Stomach (tissue), 8 donors: ENCODE measurements at regions not wholly inside any gene's neighbourhood (a gene's known extent, or its start where the extent isn't known, plus 50 kb on each side); places are given as distances from the start of the nearest gene placed in this dataset.
"Not testable (repeated sequence)": the region's sequence is repeated elsewhere in the genome, so short reads cannot be mapped to it uniquely, and the experiment has no call there.

Source experiments
- DNase-seq, 2 donors: peaks; one replicate each; pipeline versions ENCODE4 v3.0.0 to v3.0.0-alpha.2; 2013 to 2019
- H3K27ac ChIP-seq, 5 donors: fragments of 200-600 bp in 4 of 5; sonication (generic) in 4 of 5; one replicate each; pipeline ENCODE4 v1.5.1; 2013 to 2019; ENCODE audit warnings: mild to moderate bottlenecking in 1 of 5, moderate library complexity in 1 of 5
- H3K27me3 ChIP-seq, 3 donors: fragments of 200-600 bp; sonication (generic); one replicate each; pipeline ENCODE4 v1.5.1; 2017 to 2019; ENCODE audit warnings: mixed run types in 1 of 3
- H3K36me3 ChIP-seq, 4 donors: fragments of 200-600 bp; sonication (generic); 1 replicate in 3 of 4; 2 replicates in 1 of 4; pipeline ENCODE4 v1.5.1; 2016 to 2019
- H3K4me1 ChIP-seq, 4 donors: fragments of 200-600 bp; sonication (generic); one replicate each; pipeline ENCODE4 v1.5.1; 2016 to 2019
- H3K4me3 ChIP-seq, 4 donors: fragments of 200-600 bp; sonication (generic) in 3 of 4; one replicate each; pipeline ENCODE4 v1.5.1; 2016 to 2019; ENCODE audit warnings: mild to moderate bottlenecking in 1 of 4
- H3K9me3 ChIP-seq, 4 donors: fragments of 200-600 bp; sonication (generic); one replicate each; pipeline ENCODE4 v1.5.1; 2016 to 2019
- EP300 ChIP-seq: sonication (generic); formaldehyde crosslinking; IDR thresholded peaks from one replicate; pipeline ENCODE4 v1.6.1; 2017; ENCODE audit warnings: antibody characterized with exemption
- POLR2A ChIP-seq, 4 donors: fragments of 450-650 bp; IDR thresholded peaks; one replicate each; pipeline ENCODE4 v1.6.1; 2016; ENCODE audit warnings: antibody characterized with exemption in 4 of 4, control low read depth in 2 of 4, mild to moderate bottlenecking in 1 of 4, moderate library complexity in 1 of 4
- POLR2AphosphoS5 ChIP-seq, 3 donors: sonication (generic); formaldehyde crosslinking; IDR thresholded peaks; one replicate each; pipeline ENCODE4 v1.6.1; 2016; ENCODE audit warnings: antibody characterized with exemption in 3 of 3
- WGBS, 5 donors: extraction: QIAGEN DNeasy Blood & Tissue Kit in 3 of 5; methylation state at CpG; one replicate each; pipeline versions ENCODE4 v1.1.5 to v1.1.7; 2013 to 2018; 5-methylcytosine and 5-hydroxymethylcytosine counted together
- intact Hi-C: fragments of 100-400 bp; cut with DNase I; formaldehyde crosslinking; loops from one replicate; pipeline ENCODE4 v1.15.1; 2023; ENCODE audit warnings: low total_unique reads
- TF ChIP-seq, protein P1 (sequence below), 7 experiments: fragments of 450-650 bp in 4 of 7; fragments of 200-600 bp in 3 of 7; sonication (generic) in 3 of 7; IDR thresholded peaks; one replicate each; pipeline ENCODE4 v1.5.1; 2016 to 2019; ENCODE audit warnings: antibody characterized with exemption in 7 of 7, control low read depth in 2 of 7, mild to moderate bottlenecking in 1 of 7
- donor health status: healthy with polysubstance abuse.
- donor health status: Bipolar disorder and iron deficiency.
- donor health status: healthy.

DNA sequence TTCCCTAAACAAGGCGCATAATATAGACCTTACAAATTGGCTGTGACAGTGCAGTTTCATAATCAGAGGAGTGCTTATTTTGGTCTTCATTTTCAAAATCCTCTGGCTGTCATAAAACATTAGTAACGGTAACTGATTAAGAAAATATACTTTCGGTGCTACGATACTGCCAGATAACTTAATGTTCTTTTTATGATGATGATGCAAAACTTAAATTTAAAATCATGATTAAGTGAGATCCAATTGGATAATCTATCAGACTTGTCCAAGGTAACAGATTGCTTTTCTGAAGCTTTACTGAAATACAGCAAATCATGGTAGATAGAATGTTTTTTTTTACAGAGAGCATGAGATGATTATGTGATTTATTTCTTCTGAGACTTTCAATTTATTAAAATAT, 364.2 kb upstream of the CNTN3 start:
- 90 to 94% (median 93%) methylated on average over 4 of the region's 4 CpGs for WGBS, 5 donors
- H3K27me3 ChIP-seq, result no peaks in the 10 kb centered on the region
- H3K4me1 ChIP-seq, result no peaks in the 10 kb centered on the region
- H3K36me3 ChIP-seq, result no peaks in the 10 kb centered on the region
- DNase-seq, result no peak
- no peak overlapping the region for H3K27ac ChIP-seq
- TF ChIP-seq POLR2AphosphoS5 (IDR thresholded peaks at IDR 0.05), result no peak
- no peak for TF ChIP-seq POLR2A (IDR thresholded peaks at IDR 0.05)
- TF ChIP-seq, protein P1, sequence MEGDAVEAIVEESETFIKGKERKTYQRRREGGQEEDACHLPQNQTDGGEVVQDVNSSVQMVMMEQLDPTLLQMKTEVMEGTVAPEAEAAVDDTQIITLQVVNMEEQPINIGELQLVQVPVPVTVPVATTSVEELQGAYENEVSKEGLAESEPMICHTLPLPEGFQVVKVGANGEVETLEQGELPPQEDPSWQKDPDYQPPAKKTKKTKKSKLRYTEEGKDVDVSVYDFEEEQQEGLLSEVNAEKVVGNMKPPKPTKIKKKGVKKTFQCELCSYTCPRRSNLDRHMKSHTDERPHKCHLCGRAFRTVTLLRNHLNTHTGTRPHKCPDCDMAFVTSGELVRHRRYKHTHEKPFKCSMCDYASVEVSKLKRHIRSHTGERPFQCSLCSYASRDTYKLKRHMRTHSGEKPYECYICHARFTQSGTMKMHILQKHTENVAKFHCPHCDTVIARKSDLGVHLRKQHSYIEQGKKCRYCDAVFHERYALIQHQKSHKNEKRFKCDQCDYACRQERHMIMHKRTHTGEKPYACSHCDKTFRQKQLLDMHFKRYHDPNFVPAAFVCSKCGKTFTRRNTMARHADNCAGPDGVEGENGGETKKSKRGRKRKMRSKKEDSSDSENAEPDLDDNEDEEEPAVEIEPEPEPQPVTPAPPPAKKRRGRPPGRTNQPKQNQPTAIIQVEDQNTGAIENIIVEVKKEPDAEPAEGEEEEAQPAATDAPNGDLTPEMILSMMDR (IDR thresholded peaks at IDR 0.05), result no peak
- no peak for TF ChIP-seq EP300
- intact Hi-C loops, result no loop called here
- H3K4me3 ChIP-seq, result no peak overlapping the region
- peaks cover 0 to 3% (median 0%) of the 10 kb centered on the region in 4 donors for H3K9me3 ChIP-seq

DNA sequence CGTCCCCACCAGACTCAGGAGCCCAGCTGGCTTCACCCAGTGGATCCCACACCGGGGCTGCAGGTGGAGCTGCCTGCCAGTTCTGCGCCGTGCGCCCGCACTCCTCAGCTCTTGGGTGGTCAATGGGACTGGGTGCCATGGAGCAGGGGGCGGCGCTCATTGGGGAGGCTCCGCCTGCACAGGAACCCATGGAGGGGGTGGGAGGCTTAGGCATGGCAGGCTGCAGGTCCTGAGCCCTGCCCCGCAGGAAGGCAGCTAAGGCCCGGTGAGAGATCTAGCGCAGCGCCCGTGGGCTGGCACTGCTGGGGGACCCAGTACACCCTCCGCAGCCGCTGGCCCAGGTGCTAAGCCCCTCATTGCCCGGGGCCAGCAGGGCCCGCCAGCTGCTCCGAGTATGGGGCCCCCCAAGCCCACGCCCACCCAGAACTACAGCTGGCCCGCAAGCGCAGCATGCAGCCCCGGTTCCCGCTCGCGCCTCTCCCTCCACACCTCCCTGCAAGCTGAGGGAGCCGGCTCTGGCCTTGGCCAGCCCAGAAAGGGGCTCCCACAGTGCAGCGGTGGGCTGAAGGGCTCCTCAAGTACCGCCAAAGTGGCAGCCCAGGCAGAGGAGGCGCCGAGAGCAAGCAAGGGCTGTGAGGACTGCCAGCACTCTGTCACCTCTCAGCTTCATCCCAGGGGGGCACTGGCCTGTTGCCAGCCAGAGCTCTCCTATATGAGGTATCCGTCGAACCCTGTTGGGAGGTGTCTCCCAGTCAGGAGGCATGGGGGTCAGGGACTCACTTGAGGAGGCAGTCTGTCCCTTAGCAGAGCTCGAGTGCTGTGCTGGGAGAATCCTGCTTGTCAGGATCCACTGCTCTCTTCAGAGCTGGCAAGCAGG, 370.8 kb upstream of the CNTN3 start:
- H3K36me3 ChIP-seq, H3K27ac ChIP-seq, H3K27me3 ChIP-seq, H3K4me3 ChIP-seq, DNase-seq, H3K4me1 ChIP-seq, intact Hi-C loops, H3K9me3 ChIP-seq: not testable (repeated sequence)
- WGBS, 5 donors, result 60 to 94% (median 90%) methylated on average over 3 to 34 of the region's 34 CpGs

DNA sequence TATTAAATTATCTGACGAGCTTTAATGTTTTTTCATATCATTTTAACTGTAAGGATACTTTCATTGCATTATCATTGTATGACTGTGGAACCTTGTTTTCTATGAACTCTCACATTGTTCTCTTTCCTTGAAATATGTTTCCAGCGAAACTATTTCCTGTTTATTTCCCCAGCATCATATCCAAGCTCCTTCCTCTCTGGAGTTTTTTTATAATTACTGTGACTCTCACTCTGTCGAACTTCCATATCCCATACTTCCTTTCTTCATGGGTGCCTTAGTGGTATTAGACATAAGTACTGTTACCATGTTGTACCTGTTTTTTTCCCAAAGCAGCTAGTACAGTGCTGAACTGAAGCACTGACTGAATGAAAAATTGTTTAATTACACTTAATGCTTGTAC, 373.6 kb upstream of the CNTN3 start:
- intact Hi-C loops, result no loop called here

DNA sequence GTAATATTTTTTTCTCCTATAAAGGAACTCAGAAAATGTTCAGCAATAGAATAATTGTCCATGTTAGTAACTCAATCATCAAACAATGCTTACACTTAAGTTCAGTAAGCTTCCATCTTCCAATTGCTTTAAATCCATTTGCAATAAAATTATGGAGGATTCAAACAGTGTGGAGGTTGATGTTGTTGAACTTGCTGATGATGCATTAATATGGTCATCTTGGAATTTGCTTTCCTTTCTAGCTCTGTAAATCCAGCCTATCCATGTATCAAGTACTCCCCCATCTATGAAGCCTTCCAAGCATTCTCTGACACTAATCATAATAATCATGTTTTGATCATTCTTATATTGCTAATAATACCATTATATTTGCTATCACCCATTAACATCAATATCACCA, 378.4 kb upstream of the CNTN3 start:
- Histone ChIP-seq H3K4me3 (no peak overlapping the region), H3K27ac (no peak overlapping the region), H3K36me3 (no peaks in the 10 kb centered on the region), H3K4me1 (no peaks in the 10 kb centered on the region), H3K27me3 (no peaks in the 10 kb centered on the region), H3K9me3 (no peaks in the 10 kb centered on the region)
- intact Hi-C loops, result no loop called here
- no peak for TF ChIP-seq POLR2A (IDR thresholded peaks at IDR 0.05)
- DNase-seq, result no peak

More for the DNA sequence above, 373.6 kb upstream of the CNTN3 start:
- H3K36me3 ChIP-seq, result no peaks in the 10 kb centered on the region
- no peak for TF ChIP-seq POLR2A (IDR thresholded peaks at IDR 0.05)
- TF ChIP-seq, protein P1 (IDR thresholded peaks at IDR 0.05), result no peak
- TF ChIP-seq POLR2AphosphoS5 (IDR thresholded peaks at IDR 0.05), result no peak
- no peak for TF ChIP-seq EP300
- peaks cover 0 to 9% (median 6%) of the 10 kb centered on the region in 4 donors for H3K9me3 ChIP-seq
- 53 to 63% (median 58%) methylated on average over 3 of the region's 3 CpGs for WGBS, 5 donors
- no peak overlapping the region for H3K4me3 ChIP-seq
- no peak overlapping the region for H3K27ac ChIP-seq
- no peaks in the 10 kb centered on the region for H3K4me1 ChIP-seq
- no peak for DNase-seq
- no peaks in the 10 kb centered on the region for H3K27me3 ChIP-seq

DNA sequence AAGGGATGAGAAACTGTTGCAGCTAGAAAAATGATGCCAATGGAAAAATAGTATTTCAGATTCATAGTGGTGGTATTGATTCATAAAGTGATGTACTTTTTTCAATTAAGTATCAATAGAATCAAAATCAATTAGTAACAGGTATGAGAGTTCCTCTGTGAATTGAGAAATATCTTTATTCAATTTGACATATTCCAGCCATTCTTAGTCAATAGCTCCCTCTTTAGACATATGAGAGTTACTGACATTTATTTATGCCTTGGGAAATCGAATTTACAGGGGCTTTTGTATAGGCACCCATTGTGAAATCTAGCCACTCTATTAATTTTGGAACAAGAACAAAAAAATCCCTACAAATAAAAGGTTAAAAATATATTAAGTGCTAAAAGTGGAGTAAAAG, 386.9 kb upstream of the CNTN3 start:
- no peak overlapping the region for H3K4me3 ChIP-seq
- H3K27me3 ChIP-seq, result no peaks in the 10 kb centered on the region
- no peaks in the 10 kb centered on the region for H3K4me1 ChIP-seq
- no peak overlapping the region for H3K27ac ChIP-seq
- no peaks in the 10 kb centered on the region for H3K36me3 ChIP-seq
- DNase-seq, result peak in 1 of 2 donors; percentile 9
- no peaks in the 10 kb centered on the region for H3K9me3 ChIP-seq
- 0 to 12% (median 6%) methylated on average over 1 of the region's 1 CpG for WGBS, 5 donors
- intact Hi-C loops, result no loop called here
- TF ChIP-seq, protein P1 (IDR thresholded peaks at IDR 0.05), result no peak
- TF ChIP-seq POLR2AphosphoS5 (IDR thresholded peaks at IDR 0.05), result no peak
- TF ChIP-seq EP300, result no peak
- no peak for TF ChIP-seq POLR2A (IDR thresholded peaks at IDR 0.05)
